ENCODE measurements at regions not wholly inside any gene's neighbourhood (a gene's known extent, or its start where the extent isn't known, plus 50 kb on each side); places are given as distances from the start of the nearest gene placed in this dataset.
"Not testable (repeated sequence)": the region's sequence is repeated elsewhere in the genome, so short reads cannot be mapped to it uniquely, and the experiment has no call there.

DNA sequence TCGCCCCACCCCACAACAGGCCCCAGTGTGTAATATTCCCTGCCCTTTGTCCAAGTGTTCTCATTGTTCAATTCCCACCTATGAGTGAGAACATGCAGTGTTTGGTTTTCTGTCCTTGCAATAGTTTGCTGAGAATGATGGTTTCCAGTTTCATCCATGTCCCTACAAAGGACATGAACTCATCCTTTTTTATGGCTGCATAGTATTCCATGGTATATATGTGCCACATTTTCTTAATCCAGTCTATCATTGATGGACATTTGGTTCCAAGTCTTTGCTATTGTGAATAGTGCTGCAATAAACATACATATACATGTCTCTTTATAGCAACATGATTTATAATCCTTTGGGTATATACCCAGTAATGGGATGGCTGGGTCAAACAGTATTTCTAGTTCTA is 132.7 kb downstream of the SNX10 start:
- H3K9me3 ChIP-seq (ENCODE audit: control insufficient read depth, insufficient read depth, low read length); H3K4me3 ChIP-seq (ENCODE audit: low read length); DNase-seq (ENCODE audit: low read depth, low spot score); H3K27ac ChIP-seq (ENCODE audit: low read length); H3K4me1 ChIP-seq (ENCODE audit: control insufficient read depth, insufficient read depth, low read length); H3K27me3 ChIP-seq (ENCODE audit: control insufficient read depth, insufficient read depth, low read length); H3K36me3 ChIP-seq (ENCODE audit: control insufficient read depth, insufficient read depth, low read length): not testable (repeated sequence)
- no CpG with 5 or more reads among the region's 1 CpG for WGBS (ENCODE audit: insufficient coverage, insufficient read length)

- H3K4me3 ChIP-seq (ENCODE audit: low read length): no peak overlapping the region
- H3K9me3 ChIP-seq (ENCODE audit: control insufficient read depth, insufficient read depth, low read length): no peaks in the 10 kb centered on the region
- no peaks in the 10 kb centered on the region for H3K27me3 ChIP-seq (ENCODE audit: control insufficient read depth, insufficient read depth, low read length)
- peaks cover 2% of the 10 kb centered on the region; the same call in 1 of the 2 replicates for H3K4me1 ChIP-seq (ENCODE audit: control insufficient read depth, insufficient read depth, low read length)
- no peak overlapping the region for H3K27ac ChIP-seq (ENCODE audit: low read length)
- DNase-seq (ENCODE audit: low read depth, low spot score): no peak
- no CpG with 5 or more reads among the region's 1 CpG for WGBS (ENCODE audit: insufficient coverage, insufficient read length)
- no peaks in the 10 kb centered on the region for H3K36me3 ChIP-seq (ENCODE audit: control insufficient read depth, insufficient read depth, low read length)
Observed at GRCh38 chr7:26425655-26426054, 134.0 kb downstream of the SNX10 start.

DNA sequence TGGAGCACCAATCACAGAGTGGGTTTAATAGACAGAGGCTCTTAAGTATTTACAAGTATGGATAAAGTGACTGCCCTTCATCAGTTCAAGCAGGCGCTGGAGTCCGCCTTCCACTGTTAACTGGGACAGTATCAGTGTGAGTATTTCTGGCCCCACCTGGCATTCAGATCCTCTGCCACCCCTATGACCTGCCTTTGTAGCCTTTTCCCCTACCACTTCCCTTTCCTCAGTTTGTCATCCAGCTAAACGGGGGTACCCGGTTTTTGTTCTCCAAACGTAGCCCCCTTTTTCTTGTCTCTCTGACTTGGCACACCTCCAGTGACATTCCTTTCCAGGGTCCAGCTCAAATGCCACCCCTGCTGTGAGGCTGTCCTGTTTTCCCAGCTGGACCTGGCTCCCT is 134.4 kb downstream of the SNX10 start:
- Histone ChIP-seq H3K9me3 (ENCODE audit: control insufficient read depth, insufficient read depth, low read length) (no peaks in the 10 kb centered on the region), H3K36me3 (ENCODE audit: control insufficient read depth, insufficient read depth, low read length) (no peaks in the 10 kb centered on the region), H3K27ac (ENCODE audit: low read length) (no peak overlapping the region), H3K4me1 (ENCODE audit: control insufficient read depth, insufficient read depth, low read length) (no peaks in the 10 kb centered on the region), H3K4me3 (ENCODE audit: low read length) (no peak overlapping the region), H3K27me3 (ENCODE audit: control insufficient read depth, insufficient read depth, low read length) (no peaks in the 10 kb centered on the region)
- DNase-seq (ENCODE audit: low read depth, low spot score): no peak
- no CpG with 5 or more reads among the region's 5 CpGs for WGBS (ENCODE audit: insufficient coverage, insufficient read length)

DNA sequence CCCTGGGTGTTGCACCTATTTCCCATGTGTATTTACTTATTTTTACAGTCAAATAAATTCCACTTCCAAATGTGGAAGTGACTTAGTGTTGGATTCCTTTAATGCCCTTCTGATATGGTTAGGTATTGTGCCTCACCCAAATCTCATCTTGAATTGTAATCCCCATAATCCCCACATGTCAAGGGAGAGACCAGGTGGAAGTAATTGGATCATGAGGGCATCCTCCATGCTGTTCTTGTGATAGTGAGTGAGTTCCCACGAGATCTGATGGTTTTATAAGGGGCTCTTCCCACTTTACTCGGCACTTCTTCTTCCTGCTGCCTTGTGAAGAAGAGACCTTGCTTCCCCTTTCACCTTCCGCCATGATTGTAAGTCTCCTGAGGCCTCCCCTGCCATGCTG is 136.9 kb downstream of the SNX10 start:
- no peak overlapping the region for H3K4me3 ChIP-seq (ENCODE audit: low read length)
- no peak overlapping the region for H3K27ac ChIP-seq (ENCODE audit: low read length)
- no peak for DNase-seq (ENCODE audit: low read depth, low spot score)
- no peaks in the 10 kb centered on the region for H3K27me3 ChIP-seq (ENCODE audit: control insufficient read depth, insufficient read depth, low read length)
- WGBS (ENCODE audit: insufficient coverage, insufficient read length): no CpG with 5 or more reads among the region's 3 CpGs
- no peaks in the 10 kb centered on the region for H3K9me3 ChIP-seq (ENCODE audit: control insufficient read depth, insufficient read depth, low read length)
- H3K4me1 ChIP-seq (ENCODE audit: control insufficient read depth, insufficient read depth, low read length): no peaks in the 10 kb centered on the region
- H3K36me3 ChIP-seq (ENCODE audit: control insufficient read depth, insufficient read depth, low read length): no peaks in the 10 kb centered on the region

GRCh38 chr7:26429168-26429567 is 137.5 kb downstream of the SNX10 start:
- Histone ChIP-seq H3K27me3 (ENCODE audit: control insufficient read depth, insufficient read depth, low read length) (no peaks in the 10 kb centered on the region), H3K36me3 (ENCODE audit: control insufficient read depth, insufficient read depth, low read length) (no peaks in the 10 kb centered on the region), H3K4me3 (ENCODE audit: low read length) (no peak overlapping the region), H3K27ac (ENCODE audit: low read length) (no peak overlapping the region), H3K4me1 (ENCODE audit: control insufficient read depth, insufficient read depth, low read length) (no peaks in the 10 kb centered on the region), H3K9me3 (ENCODE audit: control insufficient read depth, insufficient read depth, low read length) (no peaks in the 10 kb centered on the region)
- WGBS (ENCODE audit: insufficient coverage, insufficient read length): no CpG with 5 or more reads among the region's 5 CpGs
- DNase-seq (ENCODE audit: low read depth, low spot score): no peak

GRCh38 chr7:26434974-26435373 is 143.3 kb downstream of the SNX10 start:
- no peak overlapping the region for H3K27ac ChIP-seq (ENCODE audit: low read length)
- peaks cover 2% of the 10 kb centered on the region; the same call in 1 of the 2 replicates for H3K4me1 ChIP-seq (ENCODE audit: control insufficient read depth, insufficient read depth, low read length)
- H3K4me3 ChIP-seq (ENCODE audit: low read length): no peak overlapping the region
- no CpG with 5 or more reads among the region's 3 CpGs for WGBS (ENCODE audit: insufficient coverage, insufficient read length)
- no peak for DNase-seq (ENCODE audit: low read depth, low spot score)
- no peaks in the 10 kb centered on the region for H3K36me3 ChIP-seq (ENCODE audit: control insufficient read depth, insufficient read depth, low read length)
- H3K27me3 ChIP-seq (ENCODE audit: control insufficient read depth, insufficient read depth, low read length): no peaks in the 10 kb centered on the region
- no peaks in the 10 kb centered on the region for H3K9me3 ChIP-seq (ENCODE audit: control insufficient read depth, insufficient read depth, low read length)

DNA sequence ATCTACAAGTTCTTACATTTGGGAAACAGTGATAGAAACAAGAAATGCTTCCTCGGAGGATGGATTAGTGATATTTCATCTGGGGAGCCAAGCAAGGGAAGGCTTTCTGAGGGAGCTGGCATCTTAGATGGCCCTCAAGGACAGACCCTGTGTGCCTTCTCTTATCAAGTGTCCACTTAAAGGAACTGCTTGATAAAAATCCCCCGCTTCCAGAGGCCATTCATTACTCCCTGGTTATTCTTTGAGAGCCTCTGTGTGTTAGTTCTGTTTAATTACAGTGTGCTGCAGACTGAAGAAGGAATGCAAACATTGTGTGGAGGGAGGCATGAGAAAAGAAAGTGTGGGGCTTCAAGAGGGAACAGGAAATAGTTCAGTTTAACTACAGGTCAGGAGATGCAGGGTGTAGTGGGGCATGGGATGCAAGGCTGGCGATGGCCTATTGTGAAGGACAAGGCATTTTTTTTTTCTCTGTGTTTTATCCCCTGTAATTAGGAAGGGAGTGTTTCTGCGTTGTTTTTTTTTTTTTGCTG is 145.4 kb downstream of the SNX10 start:
- Histone ChIP-seq H3K9me3 (ENCODE audit: control insufficient read depth, insufficient read depth, low read length) (no peaks in the 10 kb centered on the region), H3K27me3 (ENCODE audit: control insufficient read depth, insufficient read depth, low read length) (no peaks in the 10 kb centered on the region), H3K36me3 (ENCODE audit: control insufficient read depth, insufficient read depth, low read length) (no peaks in the 10 kb centered on the region), H3K4me1 (ENCODE audit: control insufficient read depth, insufficient read depth, low read length) (peaks cover 3% of the 10 kb centered on the region; the same call in 1 of the 2 replicates), H3K4me3 (ENCODE audit: low read length) (no peak overlapping the region), H3K27ac (ENCODE audit: low read length) (no peak overlapping the region)
- DNase-seq (ENCODE audit: low read depth, low spot score): no peak
- no CpG with 5 or more reads among the region's 4 CpGs for WGBS (ENCODE audit: insufficient coverage, insufficient read length)

DNA sequence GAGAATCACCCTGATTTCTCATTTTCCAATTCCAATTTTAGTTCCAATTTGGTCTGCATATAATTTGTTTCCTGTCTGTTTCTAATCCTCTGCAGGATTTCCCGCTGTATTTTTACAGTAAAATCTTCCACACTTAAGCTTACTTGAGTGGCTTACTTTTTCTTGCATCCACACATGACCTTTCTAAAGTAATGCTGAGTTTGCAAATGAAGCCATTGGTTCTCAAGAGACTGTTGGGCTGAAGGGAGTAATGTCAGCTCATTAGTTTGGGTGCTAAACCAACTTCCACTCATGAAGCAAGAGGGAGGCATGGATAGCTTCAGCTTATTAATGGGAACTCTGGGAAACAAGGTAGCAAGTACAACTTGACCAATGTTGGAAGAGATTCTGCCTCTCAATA is 146.4 kb downstream of the SNX10 start:
- no CpG with 5 or more reads among the region's 1 CpG for WGBS (ENCODE audit: insufficient coverage, insufficient read length)
- Histone ChIP-seq H3K4me3 (ENCODE audit: low read length) (no peak overlapping the region), H3K27me3 (ENCODE audit: control insufficient read depth, insufficient read depth, low read length) (no peaks in the 10 kb centered on the region), H3K36me3 (ENCODE audit: control insufficient read depth, insufficient read depth, low read length) (no peaks in the 10 kb centered on the region), H3K4me1 (ENCODE audit: control insufficient read depth, insufficient read depth, low read length) (peaks cover 3% of the 10 kb centered on the region; the same call in 1 of the 2 replicates), H3K27ac (ENCODE audit: low read length) (no peak overlapping the region), H3K9me3 (ENCODE audit: control insufficient read depth, insufficient read depth, low read length) (no peaks in the 10 kb centered on the region)
- no peak for DNase-seq (ENCODE audit: low read depth, low spot score)

- Histone ChIP-seq H3K9me3 (ENCODE audit: control insufficient read depth, insufficient read depth, low read length) (no peaks in the 10 kb centered on the region), H3K27ac (ENCODE audit: low read length) (no peak overlapping the region), H3K27me3 (ENCODE audit: control insufficient read depth, insufficient read depth, low read length) (no peaks in the 10 kb centered on the region), H3K4me3 (ENCODE audit: low read length) (no peak overlapping the region), H3K36me3 (ENCODE audit: control insufficient read depth, insufficient read depth, low read length) (no peaks in the 10 kb centered on the region), H3K4me1 (ENCODE audit: control insufficient read depth, insufficient read depth, low read length) (peaks cover 3% of the 10 kb centered on the region; the same call in 1 of the 2 replicates)
- no peak for DNase-seq (ENCODE audit: low read depth, low spot score)
- no CpG with 5 or more reads among the region's 7 CpGs for WGBS (ENCODE audit: insufficient coverage, insufficient read length)
Observed at GRCh38 chr7:26439521-26440232, 148.0 kb downstream of the SNX10 start.

DNA sequence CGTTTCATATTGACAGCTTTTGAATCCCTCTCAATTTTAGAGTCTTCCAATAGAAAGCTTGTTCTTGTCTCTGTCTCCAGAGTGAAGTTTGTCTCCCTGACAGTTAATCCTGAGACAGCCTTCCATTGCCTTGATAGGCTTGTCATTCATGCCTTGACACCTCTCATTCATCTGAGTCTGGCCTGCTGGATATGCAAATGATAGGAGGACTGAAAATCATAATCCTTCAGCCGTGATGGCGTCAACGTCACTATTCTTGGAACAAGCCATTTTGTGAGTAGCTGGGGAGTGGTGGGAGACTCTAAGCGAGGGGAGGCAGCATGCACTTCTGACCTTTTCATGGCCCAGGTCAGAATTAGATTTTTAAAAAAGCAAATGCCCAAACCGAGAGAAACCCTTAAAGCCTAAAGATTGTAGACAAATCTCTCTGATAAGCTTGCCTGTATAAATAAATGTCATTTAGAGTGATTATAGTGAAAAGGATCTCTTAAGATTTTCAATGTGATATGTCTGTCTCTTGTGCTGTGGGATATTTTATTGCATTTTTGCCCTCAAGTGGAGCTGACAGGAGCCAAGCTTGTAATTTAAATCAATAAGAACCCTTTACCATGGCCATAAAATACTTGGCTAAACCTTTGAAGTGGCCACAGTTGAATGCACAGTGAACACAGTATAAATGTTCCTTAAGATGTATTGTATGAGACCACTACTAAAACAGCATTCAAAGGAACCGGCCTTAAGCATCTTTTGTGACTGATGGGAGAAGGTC is 148.8 kb downstream of the SNX10 start:
- no peaks in the 10 kb centered on the region for H3K36me3 ChIP-seq (ENCODE audit: control insufficient read depth, insufficient read depth, low read length)
- no peaks in the 10 kb centered on the region for H3K9me3 ChIP-seq (ENCODE audit: control insufficient read depth, insufficient read depth, low read length)
- peaks cover 3% of the 10 kb centered on the region; the same call in 1 of the 2 replicates for H3K4me1 ChIP-seq (ENCODE audit: control insufficient read depth, insufficient read depth, low read length)
- H3K27ac ChIP-seq (ENCODE audit: low read length): no peak overlapping the region
- H3K27me3 ChIP-seq (ENCODE audit: control insufficient read depth, insufficient read depth, low read length): no peaks in the 10 kb centered on the region
- WGBS (ENCODE audit: insufficient coverage, insufficient read length): no CpG with 5 or more reads among the region's 7 CpGs
- no peak for DNase-seq (ENCODE audit: low read depth, low spot score)
- H3K4me3 ChIP-seq (ENCODE audit: low read length): no peak overlapping the region
